ENCODE measurements at regions not wholly inside any gene's neighbourhood (a gene's known extent, or its start where the extent isn't known, plus 50 kb on each side); places are given as distances from the start of the nearest gene placed in this dataset.

DNA sequence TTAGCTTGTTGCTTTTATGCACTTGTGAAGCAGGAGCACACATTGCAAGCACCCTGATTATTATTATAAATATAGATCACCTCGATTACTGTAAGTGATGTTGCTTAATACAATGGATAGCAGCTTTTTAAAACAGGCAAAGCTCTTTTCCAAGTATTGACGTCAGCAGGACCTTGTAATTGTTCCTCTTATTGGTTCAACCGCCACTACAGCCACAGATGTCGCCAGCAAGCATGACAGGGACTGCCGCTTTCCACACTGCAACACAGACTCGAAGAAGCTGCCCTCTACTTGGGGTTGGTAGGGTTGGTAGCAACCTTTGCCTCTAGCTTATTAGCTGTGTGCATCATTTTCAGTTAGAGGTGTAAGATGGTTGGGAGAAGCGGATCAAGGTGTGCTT, 167.6 kb downstream of the ZNF365 start:
- TF ChIP-seq, protein P1, sequence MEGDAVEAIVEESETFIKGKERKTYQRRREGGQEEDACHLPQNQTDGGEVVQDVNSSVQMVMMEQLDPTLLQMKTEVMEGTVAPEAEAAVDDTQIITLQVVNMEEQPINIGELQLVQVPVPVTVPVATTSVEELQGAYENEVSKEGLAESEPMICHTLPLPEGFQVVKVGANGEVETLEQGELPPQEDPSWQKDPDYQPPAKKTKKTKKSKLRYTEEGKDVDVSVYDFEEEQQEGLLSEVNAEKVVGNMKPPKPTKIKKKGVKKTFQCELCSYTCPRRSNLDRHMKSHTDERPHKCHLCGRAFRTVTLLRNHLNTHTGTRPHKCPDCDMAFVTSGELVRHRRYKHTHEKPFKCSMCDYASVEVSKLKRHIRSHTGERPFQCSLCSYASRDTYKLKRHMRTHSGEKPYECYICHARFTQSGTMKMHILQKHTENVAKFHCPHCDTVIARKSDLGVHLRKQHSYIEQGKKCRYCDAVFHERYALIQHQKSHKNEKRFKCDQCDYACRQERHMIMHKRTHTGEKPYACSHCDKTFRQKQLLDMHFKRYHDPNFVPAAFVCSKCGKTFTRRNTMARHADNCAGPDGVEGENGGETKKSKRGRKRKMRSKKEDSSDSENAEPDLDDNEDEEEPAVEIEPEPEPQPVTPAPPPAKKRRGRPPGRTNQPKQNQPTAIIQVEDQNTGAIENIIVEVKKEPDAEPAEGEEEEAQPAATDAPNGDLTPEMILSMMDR (IDR thresholded peaks at IDR 0.05) = no peak
- TF ChIP-seq EZH2 (IDR thresholded peaks at IDR 0.05; ENCODE audit: borderline replicate concordance, insufficient read depth, low read depth, low read length, poor library complexity, severe bottlenecking) = no peak
